ENCODE measurements at regions not wholly inside any gene's neighbourhood (a gene's known extent, or its start where the extent isn't known, plus 50 kb on each side); places are given as distances from the start of the nearest gene placed in this dataset.
"Not testable (repeated sequence)": the region's sequence is repeated elsewhere in the genome, so short reads cannot be mapped to it uniquely, and the experiment has no call there.

GRCh38 chr6:92687278-92687677, 732.1 kb downstream of the EPHA7 start:
- no peaks in the 10 kb centered on the region for H3K27me3 ChIP-seq
- intact Hi-C loops (cut with DNase I; ENCODE audit: low total_unique reads): loop anchor here (10.0 kb wide), 1 partner anchor 542 kb away; no protein-coding TSS in a partner anchor
- H3K4me3 ChIP-seq: no peak overlapping the region
- no peaks in the 10 kb centered on the region for H3K4me1 ChIP-seq
- H3K36me3 ChIP-seq: no peaks in the 10 kb centered on the region
- H3K27ac ChIP-seq: no peak overlapping the region
- DNase-seq (ENCODE audit: low spot score in 2 of 2): no peak
- H3K9me3 ChIP-seq: no peaks in the 10 kb centered on the region
- TF ChIP-seq POLR2AphosphoS5 (IDR thresholded peaks at IDR 0.05) (no peak), POLR2A (IDR thresholded peaks at IDR 0.05) (no peak), CTCF (IDR thresholded peaks at IDR 0.05) (no peak)

GRCh38 chr6:92684386-92684785, 735.0 kb downstream of the EPHA7 start:
- H3K27me3 ChIP-seq: no peaks in the 10 kb centered on the region
- intact Hi-C loops (cut with DNase I; ENCODE audit: low total_unique reads): loop anchor here (10.0 kb wide), 1 partner anchor 540 kb away; no protein-coding TSS in a partner anchor
- H3K36me3 ChIP-seq: no peaks in the 10 kb centered on the region
- no peaks in the 10 kb centered on the region for H3K9me3 ChIP-seq
- DNase-seq (ENCODE audit: low spot score in 2 of 2): no peak
- H3K4me3 ChIP-seq: no peak overlapping the region
- TF ChIP-seq POLR2A (IDR thresholded peaks at IDR 0.05): no peak
- TF ChIP-seq POLR2AphosphoS5 (IDR thresholded peaks at IDR 0.05): no peak
- no peak for TF ChIP-seq CTCF (IDR thresholded peaks at IDR 0.05)
- H3K27ac ChIP-seq: no peak overlapping the region
- H3K4me1 ChIP-seq: no peaks in the 10 kb centered on the region

- Histone ChIP-seq H3K4me1 (no peaks in the 10 kb centered on the region), H3K36me3 (no peaks in the 10 kb centered on the region), H3K9me3 (no peaks in the 10 kb centered on the region), H3K27ac (no peak overlapping the region), H3K4me3 (no peak overlapping the region), H3K27me3 (no peaks in the 10 kb centered on the region)
- intact Hi-C loops (cut with DNase I; ENCODE audit: low total_unique reads): loop anchor here (10.0 kb wide), 1 partner anchor 539 kb away; no protein-coding TSS in a partner anchor
- TF ChIP-seq POLR2AphosphoS5 (IDR thresholded peaks at IDR 0.05): no peak
- no peak for TF ChIP-seq POLR2A (IDR thresholded peaks at IDR 0.05)
- no peak for TF ChIP-seq CTCF (IDR thresholded peaks at IDR 0.05)
- DNase-seq (ENCODE audit: low spot score in 2 of 2): no peak
These were observed 735.6 kb downstream of the EPHA7 start for GRCh38 chr6:92683748-92684147.

GRCh38 chr6:92682516-92683398, 736.6 kb downstream of the EPHA7 start:
- H3K4me3 ChIP-seq: no peak overlapping the region
- no peaks in the 10 kb centered on the region for H3K4me1 ChIP-seq
- no peaks in the 10 kb centered on the region for H3K36me3 ChIP-seq
- intact Hi-C loops (cut with DNase I; ENCODE audit: low total_unique reads): loop anchor here (10.0 kb wide), 1 partner anchor 538 kb away; no protein-coding TSS in a partner anchor
- TF ChIP-seq CTCF (IDR thresholded peaks at IDR 0.05) (no peak), POLR2AphosphoS5 (IDR thresholded peaks at IDR 0.05) (no peak), POLR2A (IDR thresholded peaks at IDR 0.05) (no peak)
- no peak overlapping the region for H3K27ac ChIP-seq
- H3K9me3 ChIP-seq: no peaks in the 10 kb centered on the region
- no peak for DNase-seq (ENCODE audit: low spot score in 2 of 2)
- H3K27me3 ChIP-seq: no peaks in the 10 kb centered on the region

- intact Hi-C loops (cut with DNase I; ENCODE audit: low total_unique reads): loop anchor here (10.0 kb wide), 1 partner anchor 537 kb away; no protein-coding TSS in a partner anchor
- TF ChIP-seq POLR2A (IDR thresholded peaks at IDR 0.05) (no peak), CTCF (IDR thresholded peaks at IDR 0.05) (no peak), POLR2AphosphoS5 (IDR thresholded peaks at IDR 0.05) (no peak)
- no peak for DNase-seq (ENCODE audit: low spot score in 2 of 2)
These were observed 738.0 kb downstream of the EPHA7 start for GRCh38 chr6:92681401-92681800.

GRCh38 chr6:92671462-92671861, 747.9 kb downstream of the EPHA7 start:
- H3K4me1 ChIP-seq; H3K9me3 ChIP-seq; H3K27me3 ChIP-seq; DNase-seq (ENCODE audit: low spot score in 2 of 2); intact Hi-C loops (cut with DNase I; ENCODE audit: low total_unique reads); H3K27ac ChIP-seq; H3K36me3 ChIP-seq; H3K4me3 ChIP-seq: not testable (repeated sequence)

More at GRCh38 chr6:92681401-92681800, 738.0 kb downstream of the EPHA7 start:
- H3K27me3 ChIP-seq: no peaks in the 10 kb centered on the region
- no peak overlapping the region for H3K4me3 ChIP-seq
- no peaks in the 10 kb centered on the region for H3K4me1 ChIP-seq
- no peaks in the 10 kb centered on the region for H3K9me3 ChIP-seq
- H3K36me3 ChIP-seq: no peaks in the 10 kb centered on the region
- H3K27ac ChIP-seq: no peak overlapping the region

Measured in breast epithelium (tissue), 4 donors.